ENCODE measurements at regions not wholly inside any gene's neighbourhood (a gene's known extent, or its start where the extent isn't known, plus 50 kb on each side); places are given as distances from the start of the nearest gene placed in this dataset.

GRCh38 chr2:3962719-3963118 lies 259.3 kb downstream of the DCDC2C start:
- FAIRE-seq, result no peak

GRCh38 chr2:3965211-3965610 lies 261.8 kb downstream of the DCDC2C start:
- FAIRE-seq, result no peak

- FAIRE-seq, result no peak
Observed at GRCh38 chr2:3965953-3966352, 262.6 kb downstream of the DCDC2C start.

- FAIRE-seq, result no peak
Observed at GRCh38 chr2:3966470-3966869, 263.1 kb downstream of the DCDC2C start.

- no peak for FAIRE-seq
Observed at GRCh38 chr2:3968736-3969135, 265.4 kb downstream of the DCDC2C start.

- no peak for FAIRE-seq
Observed at GRCh38 chr2:3970791-3971651, 267.6 kb downstream of the DCDC2C start.

GRCh38 chr2:3971652-3972192 lies 268.3 kb downstream of the DCDC2C start:
- FAIRE-seq, result no peak

GRCh38 chr2:3972377-3972776 lies 269.0 kb downstream of the DCDC2C start:
- no peak for FAIRE-seq

- FAIRE-seq, result no peak
Observed at GRCh38 chr2:3974765-3975164, 271.4 kb downstream of the DCDC2C start.

- FAIRE-seq, result no peak
Observed at GRCh38 chr2:3981446-3981987, 278.1 kb downstream of the DCDC2C start.

- FAIRE-seq, result no peak
Observed at GRCh38 chr2:3982160-3982559, 278.8 kb downstream of the DCDC2C start.

GRCh38 chr2:3986063-3986462 lies 282.7 kb downstream of the DCDC2C start:
- FAIRE-seq, result no peak

- no peak for FAIRE-seq
Observed at GRCh38 chr2:3986530-3987258, 283.3 kb downstream of the DCDC2C start.

- no peak for FAIRE-seq
Observed at GRCh38 chr2:4002841-4003403, 299.5 kb downstream of the DCDC2C start.

- no peak for FAIRE-seq
Observed at GRCh38 chr2:4012197-4012596, 308.8 kb downstream of the DCDC2C start.

GRCh38 chr2:4018535-4018934 lies 315.2 kb downstream of the DCDC2C start:
- no peak for FAIRE-seq

GRCh38 chr2:4020153-4020552 lies 316.8 kb downstream of the DCDC2C start:
- no peak for FAIRE-seq

GRCh38 chr2:4020649-4021048 lies 317.3 kb downstream of the DCDC2C start:
- no peak for FAIRE-seq

- no peak for FAIRE-seq
Observed at GRCh38 chr2:4024605-4025004, 321.2 kb downstream of the DCDC2C start.

GRCh38 chr2:4029081-4029480 lies 325.7 kb downstream of the DCDC2C start:
- FAIRE-seq, result no peak

- FAIRE-seq, result no peak
Observed at GRCh38 chr2:4039896-4040295, 336.5 kb downstream of the DCDC2C start.

GRCh38 chr2:4047961-4048891 lies 344.9 kb downstream of the DCDC2C start:
- FAIRE-seq, result no peak

Measured in TTC549 (cell line).